SU-DHL-6 (cell line): ENCODE measurements at regions not wholly inside any gene's neighbourhood (a gene's known extent, or its start where the extent isn't known, plus 50 kb on each side); places are given as distances from the start of the nearest gene placed in this dataset.

Experiments
- H2AFZ ChIP-seq: fragments of 200-600 bp; sonication (generic); 2 replicates; pipeline ENCODE4 v1.6.1; 2014; ENCODE audit warnings: low read depth, mild to moderate bottlenecking, moderate library complexity, mixed read lengths, antibody characterized with exemption, low read length; ENCODE audit not compliant: severe bottlenecking
- H3F3A ChIP-seq: fragments of 200-600 bp; shearing (Covaris generic); 2 replicates; pipeline ENCODE4 v1.6.0; 2016; ENCODE audit warnings: antibody characterized with exemption, mild to moderate bottlenecking; ENCODE audit not compliant: insufficient read depth
- H3K27ac ChIP-seq: fragments of 200-600 bp; sonication (generic); 2 replicates; pipeline ENCODE4 v1.5.1; 2016; ENCODE audit warnings: low read depth, mild to moderate bottlenecking, low read length, moderate library complexity, mixed read lengths
- H3K27me3 ChIP-seq: fragments of 200-600 bp; sonication (generic), shearing (Covaris generic); 2 replicates; pipeline ENCODE4 v1.6.0; 2014; ENCODE audit warnings: mild to moderate bottlenecking, low read length
- H3K36me3 ChIP-seq: fragments of 200-600 bp; sonication (generic); 2 replicates; pipeline ENCODE4 v1.6.1; 2014; ENCODE audit warnings: mild to moderate bottlenecking, low read length, mixed read lengths
- H3K4me2 ChIP-seq: fragments of 300-600, 200-600 bp; shearing (Covaris generic), sonication (generic); 2 replicates; pipeline ENCODE4 v1.6.0; 2014; ENCODE audit warnings: low read length, low read depth, mild to moderate bottlenecking; ENCODE audit not compliant: poor library complexity, severe bottlenecking
- H3K4me3 ChIP-seq: fragments of 200-600 bp; sonication (generic); 2 replicates; pipeline ENCODE4 v1.5.1; 2014; ENCODE audit warnings: antibody characterized with exemption, low read length, mild to moderate bottlenecking, mixed read lengths; ENCODE audit not compliant: insufficient read depth, poor library complexity, severe bottlenecking
- H3K79me2 ChIP-seq: fragments of 200-600 bp; sonication (generic); 2 replicates; pipeline ENCODE4 v1.6.1; 2014; ENCODE audit warnings: mild to moderate bottlenecking, low read length, moderate library complexity; ENCODE audit not compliant: insufficient read depth
- H3K9ac ChIP-seq: fragments of 200-600 bp; sonication (generic); 2 replicates; pipeline ENCODE4 v1.7.0; 2014; ENCODE audit warnings: mild to moderate bottlenecking, low read length
- H3K9me2 ChIP-seq: fragments of 200-600 bp; sonication (generic); replicated peaks from 2 replicates; pipeline ENCODE4 v1.6.1; 2014; ENCODE audit warnings: low read length; ENCODE audit not compliant: insufficient read depth
- H3K9me3 ChIP-seq: fragments of 200-600 bp; sonication (generic); 2 replicates; pipeline ENCODE4 v1.6.1; 2014; ENCODE audit warnings: low read length, mixed read lengths; ENCODE audit not compliant: insufficient read depth
- H4K20me1 ChIP-seq: fragments of 200-600 bp; sonication (generic); 2 replicates; pipeline ENCODE4 v1.6.1; 2014; ENCODE audit warnings: low read depth, mild to moderate bottlenecking, antibody characterized with exemption, low read length, moderate library complexity, mixed read lengths
- CTCF ChIP-seq: fragments of 200-600 bp; sonication (generic); IDR thresholded peaks from one replicate; pipeline ENCODE4 v1.5.1; 2017; ENCODE audit warnings: antibody characterized with exemption, mild to moderate bottlenecking, low read length, moderate library complexity; ENCODE audit not compliant: insufficient read depth, poor library complexity, severe bottlenecking
- EZH2phosphoT487 ChIP-seq: fragments of 200-600 bp; sonication (generic), shearing (Covaris generic); conservative IDR thresholded peaks from 2 replicates; pipeline ENCODE4 v1.6.1; 2018; ENCODE audit warnings: mild to moderate bottlenecking, antibody characterized with exemption, low read length, moderate library complexity, mixed read lengths

GRCh38 chr17:53316988-53317387 is 505.7 kb upstream of the KIF2B start:
- Histone ChIP-seq H3K27ac (no peak overlapping the region), H3F3A (no peaks in the 10 kb centered on the region), H4K20me1 (no peaks in the 10 kb centered on the region), H2AFZ (no peak overlapping the region), H3K4me3 (no peak overlapping the region), H3K79me2 (no peaks in the 10 kb centered on the region), H3K9ac (no peak overlapping the region), H3K9me2 (no peaks in the 10 kb centered on the region), H3K36me3 (no peaks in the 10 kb centered on the region), H3K27me3 (no peaks in the 10 kb centered on the region), H3K9me3 (no peaks in the 10 kb centered on the region), H3K4me2 (no peak overlapping the region)
- TF ChIP-seq EZH2phosphoT487 (no peak), CTCF (no peak)

- H3F3A ChIP-seq, result no peaks in the 10 kb centered on the region
- no peaks in the 10 kb centered on the region for H3K9me2 ChIP-seq
- H3K79me2 ChIP-seq, result no peaks in the 10 kb centered on the region
- H3K27ac ChIP-seq, result no peak overlapping the region
- H3K4me3 ChIP-seq, result no peak overlapping the region
- no peak overlapping the region for H3K4me2 ChIP-seq
- no peaks in the 10 kb centered on the region for H3K9me3 ChIP-seq
- H3K9ac ChIP-seq, result no peak overlapping the region
- H3K27me3 ChIP-seq, result no peaks in the 10 kb centered on the region
- no peaks in the 10 kb centered on the region for H4K20me1 ChIP-seq
- no peaks in the 10 kb centered on the region for H3K36me3 ChIP-seq
- no peak overlapping the region for H2AFZ ChIP-seq
- TF ChIP-seq CTCF (no peak), EZH2phosphoT487 (no peak)
Measured at GRCh38 chr17:53316073-53316472, 506.7 kb upstream of the KIF2B start.

DNA sequence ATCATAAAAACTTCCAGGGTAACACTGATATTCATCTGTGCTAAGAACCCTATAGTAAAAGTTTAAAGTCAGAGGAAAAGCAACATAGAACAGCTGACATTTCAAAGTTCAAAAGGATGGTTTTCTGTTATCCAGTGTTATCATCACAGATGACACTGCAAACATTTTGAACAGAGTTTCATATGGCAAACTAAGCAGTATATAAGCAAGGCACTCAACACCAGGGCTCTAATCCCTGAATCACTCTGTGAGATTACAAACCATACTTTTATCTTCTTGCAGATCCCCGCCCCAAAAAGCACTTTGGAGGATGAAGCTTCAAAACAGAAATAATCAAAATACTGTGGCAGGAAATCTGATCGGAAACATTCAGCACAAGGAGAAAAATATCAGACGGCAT is 508.2 kb upstream of the KIF2B start:
- TF ChIP-seq EZH2phosphoT487, result no peak
- no peak for TF ChIP-seq CTCF
- Histone ChIP-seq H3K9me3 (no peaks in the 10 kb centered on the region), H3K27ac (no peak overlapping the region), H3K4me3 (no peak overlapping the region), H2AFZ (no peak overlapping the region), H3K36me3 (no peaks in the 10 kb centered on the region), H3K4me2 (no peak overlapping the region), H3K79me2 (no peaks in the 10 kb centered on the region), H3K9me2 (no peaks in the 10 kb centered on the region), H4K20me1 (no peaks in the 10 kb centered on the region), H3F3A (no peaks in the 10 kb centered on the region), H3K9ac (no peak overlapping the region), H3K27me3 (no peaks in the 10 kb centered on the region)

DNA sequence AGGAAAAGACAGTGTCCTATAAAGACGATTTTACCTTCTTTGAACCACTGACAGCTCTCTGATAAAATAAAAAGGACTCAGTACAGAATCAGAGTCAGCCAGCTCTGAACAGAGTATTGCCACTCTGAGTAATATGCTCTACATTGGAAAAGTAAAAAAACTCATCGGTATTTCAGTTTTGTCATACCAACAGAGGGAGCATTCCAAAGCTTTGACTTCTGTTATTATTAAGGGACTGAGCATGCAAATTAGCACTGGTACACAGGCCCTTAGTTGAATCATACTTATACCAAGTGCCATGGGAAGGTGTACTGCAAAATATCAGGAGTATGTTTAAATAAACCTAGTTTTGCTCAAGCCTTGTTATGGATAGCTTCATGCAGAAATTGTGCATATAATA is 509.0 kb upstream of the KIF2B start:
- no peaks in the 10 kb centered on the region for H3K27me3 ChIP-seq
- no peak overlapping the region for H2AFZ ChIP-seq
- no peaks in the 10 kb centered on the region for H3K36me3 ChIP-seq
- no peak overlapping the region for H3K4me3 ChIP-seq
- no peaks in the 10 kb centered on the region for H4K20me1 ChIP-seq
- no peak overlapping the region for H3K4me2 ChIP-seq
- TF ChIP-seq CTCF (no peak), EZH2phosphoT487 (no peak)
- H3K9me2 ChIP-seq, result no peaks in the 10 kb centered on the region
- no peak overlapping the region for H3K9ac ChIP-seq
- no peak overlapping the region for H3K27ac ChIP-seq
- no peaks in the 10 kb centered on the region for H3K79me2 ChIP-seq
- H3F3A ChIP-seq, result no peaks in the 10 kb centered on the region
- no peaks in the 10 kb centered on the region for H3K9me3 ChIP-seq
